ENCODE measurements at regions not wholly inside any gene's neighbourhood (a gene's known extent, or its start where the extent isn't known, plus 50 kb on each side); places are given as distances from the start of the nearest gene placed in this dataset.
"Not testable (repeated sequence)": the region's sequence is repeated elsewhere in the genome, so short reads cannot be mapped to it uniquely, and the experiment has no call there.

DNA sequence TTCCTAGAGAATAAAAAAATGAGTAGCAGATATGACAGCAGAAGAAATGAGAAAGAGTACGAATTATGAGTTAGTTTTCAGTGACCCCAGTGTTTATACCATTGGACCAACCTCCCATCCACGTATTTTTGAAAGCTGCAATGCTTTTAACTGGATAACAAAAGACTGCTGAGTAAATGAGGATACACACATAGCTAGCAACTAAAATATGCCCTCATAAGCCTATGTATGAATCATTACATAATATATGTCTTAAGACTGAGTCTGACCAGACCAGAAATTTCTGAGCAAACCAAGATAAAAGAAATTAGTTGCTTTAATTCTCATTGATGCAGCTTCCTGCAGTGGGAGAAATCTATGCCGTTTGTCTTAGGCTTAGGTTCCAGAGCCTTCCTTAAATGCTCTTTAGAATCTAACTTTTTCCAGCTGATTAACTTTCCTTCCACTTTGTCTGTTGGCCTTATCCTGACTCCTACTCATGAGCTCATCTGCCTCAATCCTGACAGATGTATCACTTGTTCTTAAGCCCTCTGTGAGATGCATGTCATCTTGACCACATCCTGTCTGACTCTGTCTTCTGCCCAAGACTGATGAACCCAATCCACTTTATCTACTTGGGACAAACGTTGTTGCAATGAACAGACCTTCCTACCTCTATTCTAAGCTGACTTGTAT, 301.4 kb upstream of the AADAT start:
- DNase-seq = no peak

DNA sequence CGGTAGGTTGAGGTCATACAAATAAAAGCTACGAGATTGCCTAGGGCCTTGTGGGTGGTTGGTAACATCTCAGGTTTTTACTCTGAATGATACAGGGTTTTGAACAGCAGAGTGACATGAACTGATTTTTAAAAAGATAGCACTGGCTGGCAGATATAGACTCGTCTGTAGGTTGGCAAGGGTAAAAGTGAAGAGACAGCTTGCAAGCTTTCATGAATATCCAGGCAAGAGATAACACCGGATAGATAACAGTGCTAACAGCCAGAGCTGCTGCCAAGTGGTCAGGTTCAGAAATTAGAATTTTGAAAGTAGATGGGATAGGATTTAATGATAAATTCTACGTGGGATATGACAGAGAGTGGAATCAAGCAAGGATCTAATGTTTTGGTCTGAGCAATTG, 299.7 kb upstream of the AADAT start:
- no peak for DNase-seq

DNA sequence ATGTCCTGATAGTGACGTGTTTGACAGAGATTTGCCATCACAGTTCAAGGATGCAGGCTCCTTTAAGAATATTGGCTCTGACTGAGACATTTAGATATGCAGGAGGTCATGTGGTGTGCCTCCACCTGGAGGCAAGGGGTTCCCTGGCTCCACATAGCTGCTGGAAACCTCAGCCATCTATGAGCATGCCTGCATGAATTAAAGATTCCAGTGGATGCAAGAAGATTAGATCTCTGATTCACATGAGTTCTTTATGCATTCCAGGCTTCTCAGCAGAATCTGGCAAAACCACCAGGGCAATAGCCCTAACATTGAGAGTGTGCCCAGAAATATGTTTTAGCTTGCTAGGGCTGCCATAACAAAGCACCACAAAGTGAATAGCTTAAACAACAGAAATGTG, 298.5 kb upstream of the AADAT start:
- DNase-seq = no peak

DNA sequence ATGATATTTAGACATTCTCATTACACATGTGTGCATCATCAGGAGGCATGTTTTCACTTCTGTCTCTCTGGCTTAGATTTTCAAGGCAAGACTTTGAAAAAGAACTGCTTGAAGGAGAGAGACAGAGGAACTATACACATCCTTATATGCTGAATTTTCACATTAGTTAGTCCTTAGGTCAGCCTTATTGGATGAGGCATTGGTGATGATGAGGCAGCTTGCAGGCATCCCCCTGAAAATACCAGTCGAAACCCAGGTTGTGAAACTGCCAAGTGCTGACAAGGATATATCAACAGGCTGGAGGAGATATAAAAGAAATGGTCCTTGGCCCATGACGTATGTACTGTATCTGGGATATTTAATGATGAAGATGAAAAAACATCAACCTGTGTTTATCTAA, 297.2 kb upstream of the AADAT start:
- no peak for DNase-seq

DNA sequence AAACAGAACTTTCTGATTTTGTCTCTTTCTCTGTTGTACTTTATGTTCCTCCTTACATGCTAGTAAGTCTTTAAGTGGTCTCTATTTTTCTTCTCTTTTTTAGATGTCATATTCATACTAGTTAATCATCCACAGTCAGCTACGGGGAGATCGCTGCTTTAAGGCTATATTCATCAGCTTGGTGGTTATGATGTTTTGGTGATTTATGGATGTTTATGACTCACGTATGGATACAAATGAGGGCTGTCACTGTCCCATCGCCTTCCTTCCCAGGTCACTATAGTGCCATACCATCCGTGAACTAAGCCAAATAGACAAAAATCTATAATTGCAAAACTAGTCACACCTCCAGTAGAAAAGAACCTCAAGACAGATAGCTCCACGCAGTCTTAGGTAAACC, 296.8 kb upstream of the AADAT start:
- DNase-seq = no peak

DNA sequence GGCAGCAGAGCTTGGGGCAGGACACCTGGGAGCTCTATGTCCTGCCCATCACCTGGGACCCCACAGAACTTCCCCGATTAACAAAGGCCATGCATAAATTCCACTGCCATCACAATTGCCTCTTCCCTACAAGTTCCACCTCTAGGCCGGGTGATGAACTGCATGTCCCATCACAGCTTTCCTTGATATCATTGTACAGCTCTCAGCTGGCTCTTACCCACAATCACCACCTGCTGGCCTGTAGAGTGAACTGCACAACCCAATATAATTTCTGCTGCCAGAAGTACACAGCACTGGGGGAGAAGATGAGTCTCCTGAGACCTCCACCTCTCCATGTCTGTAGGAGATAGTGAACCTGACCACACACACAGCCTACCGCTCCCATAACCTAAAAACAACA, 285.0 kb upstream of the AADAT start:
- DNase-seq = no peak

DNA sequence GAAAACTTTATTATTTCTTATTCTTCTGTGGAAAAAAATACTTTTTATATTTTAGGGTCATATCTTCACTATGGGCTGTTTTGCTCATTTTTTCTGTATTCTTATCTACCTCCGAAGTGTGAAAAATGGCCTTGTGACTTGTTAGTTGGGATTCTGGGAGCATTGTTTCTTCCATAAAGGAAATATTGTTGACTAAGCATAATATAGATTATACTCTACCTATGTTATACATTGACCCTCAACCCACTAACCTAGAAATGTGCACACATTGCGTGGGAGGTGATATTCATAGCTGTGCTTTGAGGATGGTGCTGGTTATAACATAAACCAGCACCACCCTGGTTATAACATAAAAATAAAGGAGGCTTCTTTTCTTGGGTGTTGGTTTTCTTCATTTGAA, 259.2 kb upstream of the AADAT start:
- DNase-seq = no peak

DNA sequence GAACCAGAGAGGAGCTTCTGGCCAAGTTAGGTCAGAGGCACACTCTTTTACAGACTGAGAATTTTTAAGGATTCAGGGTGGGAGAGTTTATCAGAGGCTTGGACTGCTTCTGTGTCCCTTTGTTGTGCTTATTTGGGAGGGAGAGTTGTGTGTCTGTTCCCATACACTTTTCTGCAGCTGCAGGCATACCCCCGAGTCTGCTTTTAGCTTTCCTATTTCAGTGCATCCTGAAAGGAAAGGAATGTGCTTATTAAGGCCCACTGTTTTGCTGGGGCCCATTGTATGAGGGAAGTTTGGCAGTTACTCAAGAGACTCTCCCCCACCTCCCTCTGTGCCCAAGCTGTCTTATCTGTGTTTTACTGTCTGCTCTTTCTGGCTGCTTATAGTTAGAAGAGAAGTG, 257.4 kb upstream of the AADAT start:
- not testable (repeated sequence) for DNase-seq

DNA sequence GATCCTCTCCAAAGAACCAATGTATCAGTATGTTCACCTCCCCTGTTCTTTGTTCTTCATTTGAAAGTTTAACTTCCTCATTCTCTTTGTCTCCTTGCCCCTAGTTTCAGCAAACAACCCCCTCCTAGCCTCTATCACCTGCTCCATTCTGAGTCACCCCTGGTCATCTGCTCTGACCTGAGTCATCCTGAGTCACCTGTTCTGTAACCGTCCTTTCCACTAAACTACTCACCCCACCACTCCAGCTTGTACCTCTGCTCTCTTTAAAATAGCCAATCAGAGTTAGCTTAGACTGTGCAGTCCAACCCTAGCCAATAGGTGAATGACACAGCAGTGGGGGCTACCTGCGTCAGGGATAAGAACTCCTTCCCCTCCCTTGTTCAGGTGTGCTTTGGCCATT, 249.8 kb upstream of the AADAT start:
- DNase-seq = no peak

DNA sequence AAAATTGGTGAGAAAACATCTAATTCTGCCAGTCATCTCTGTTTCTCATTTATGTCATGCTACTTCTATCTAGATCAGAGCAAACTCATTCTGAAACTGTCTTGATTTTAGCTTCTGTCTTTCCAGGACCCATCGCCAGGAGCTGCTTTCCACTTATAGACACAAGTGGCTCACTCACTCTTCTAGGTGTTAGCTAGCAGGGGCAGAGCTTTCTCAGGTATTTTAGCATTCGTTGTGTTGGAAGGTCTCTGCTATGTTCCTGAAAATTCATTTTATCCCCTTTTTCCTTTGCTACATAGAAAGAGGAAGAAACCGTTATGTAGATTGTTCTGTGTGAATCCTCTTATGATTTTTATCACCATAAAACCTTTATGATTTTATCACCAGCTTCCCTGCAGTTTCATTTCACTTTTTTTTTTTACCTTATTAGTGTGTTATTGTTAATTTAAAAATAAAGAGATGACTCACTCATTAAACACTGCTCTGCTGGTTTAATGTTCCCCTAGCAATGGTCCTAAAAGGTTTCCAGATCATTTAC, 246.6 kb upstream of the AADAT start:
- DNase-seq = no peak

DNA sequence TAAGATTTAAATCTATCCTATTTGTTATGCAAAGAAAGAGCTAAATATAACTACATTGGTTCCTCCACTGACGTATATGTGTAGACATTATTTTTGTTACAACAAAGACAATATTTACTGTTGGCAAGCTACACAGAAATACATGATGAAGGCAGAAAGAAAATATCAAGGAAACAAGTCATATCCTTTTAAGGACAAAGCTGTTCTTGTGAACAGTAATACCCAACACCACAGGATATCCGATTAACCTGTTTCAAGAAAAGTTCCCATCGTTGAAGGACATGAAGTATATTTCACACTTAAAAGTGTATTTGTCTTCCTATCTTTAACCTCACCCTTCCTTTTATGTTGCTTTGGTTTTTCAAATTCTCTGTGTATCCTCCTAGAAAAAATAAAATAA, 235.8 kb upstream of the AADAT start:
- DNase-seq = no peak

DNA sequence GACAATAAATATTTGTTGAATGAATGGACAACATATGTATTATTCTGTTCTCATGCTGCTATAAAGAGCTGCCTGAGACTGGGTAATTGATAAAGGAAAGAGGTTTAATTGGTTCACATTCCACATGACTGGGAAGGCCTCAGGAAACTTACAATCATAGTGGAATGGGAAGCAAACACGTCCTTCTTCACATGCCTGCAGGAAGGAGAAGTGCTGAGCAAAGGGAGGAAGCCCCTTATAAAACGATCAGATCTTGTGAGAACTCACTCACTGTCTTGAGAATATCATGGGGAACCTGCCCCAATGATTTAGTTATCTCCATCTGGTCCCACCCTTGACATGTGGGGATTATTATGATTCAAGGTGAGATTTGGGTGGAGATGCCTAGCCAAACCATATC, 233.9 kb upstream of the AADAT start:
- DNase-seq = no peak

DNA sequence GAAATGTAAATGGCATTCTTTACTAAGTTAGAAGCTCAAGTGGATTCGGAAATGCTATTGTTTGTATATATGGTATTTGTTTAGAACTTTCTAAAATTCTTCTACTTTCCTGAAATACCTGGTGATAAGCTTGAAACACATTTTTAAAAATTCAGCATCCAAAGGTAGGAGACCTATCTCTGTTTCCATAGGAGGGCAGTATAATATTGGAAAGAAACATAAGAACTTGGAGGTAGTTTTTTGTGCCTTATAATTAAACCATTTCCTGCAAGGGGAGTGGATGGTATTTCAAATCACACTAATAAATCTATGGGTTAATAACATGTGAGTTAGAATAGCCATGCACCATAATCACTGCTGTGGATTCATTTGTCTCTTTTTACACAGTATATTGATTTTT, 217.4 kb upstream of the AADAT start:
- DNase-seq = no peak

DNA sequence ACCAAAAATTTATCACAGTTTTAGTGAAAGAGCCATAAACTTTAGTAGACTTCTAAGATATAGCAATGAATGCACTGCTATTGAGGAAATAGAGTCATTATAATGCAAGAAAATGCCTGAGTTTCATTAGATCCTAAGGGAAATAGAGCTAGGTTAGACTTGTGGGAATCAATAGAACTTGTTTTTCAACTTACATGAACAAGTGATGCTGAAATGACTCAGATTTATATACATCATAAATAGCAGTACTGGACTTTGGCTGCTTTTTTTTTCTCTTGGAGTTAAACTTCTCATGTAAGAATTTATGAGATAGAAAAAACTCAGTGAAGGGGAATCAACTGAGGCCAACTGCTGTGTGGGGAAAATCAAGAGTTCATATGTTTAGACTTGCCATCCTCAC, 216.5 kb upstream of the AADAT start:
- no peak for DNase-seq

DNA sequence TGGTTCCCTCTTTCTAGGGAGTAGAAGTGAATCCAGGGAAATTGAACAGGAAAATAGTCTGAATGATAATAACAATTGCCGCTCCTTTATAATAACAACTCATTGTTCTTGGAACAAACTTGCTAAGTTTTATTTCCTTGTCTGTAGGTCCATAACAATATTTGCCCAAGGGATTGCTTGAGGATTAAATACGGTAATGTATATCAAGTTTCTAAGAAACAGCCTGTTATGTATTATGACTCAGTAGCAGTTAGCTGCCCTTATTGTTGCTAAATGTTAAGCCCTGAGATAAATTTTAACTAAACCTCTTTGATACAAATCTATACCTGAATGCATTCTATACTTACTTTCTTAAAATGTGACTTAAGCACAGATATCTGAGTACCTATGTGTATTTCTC, 215.9 kb upstream of the AADAT start:
- no peak for DNase-seq

DNA sequence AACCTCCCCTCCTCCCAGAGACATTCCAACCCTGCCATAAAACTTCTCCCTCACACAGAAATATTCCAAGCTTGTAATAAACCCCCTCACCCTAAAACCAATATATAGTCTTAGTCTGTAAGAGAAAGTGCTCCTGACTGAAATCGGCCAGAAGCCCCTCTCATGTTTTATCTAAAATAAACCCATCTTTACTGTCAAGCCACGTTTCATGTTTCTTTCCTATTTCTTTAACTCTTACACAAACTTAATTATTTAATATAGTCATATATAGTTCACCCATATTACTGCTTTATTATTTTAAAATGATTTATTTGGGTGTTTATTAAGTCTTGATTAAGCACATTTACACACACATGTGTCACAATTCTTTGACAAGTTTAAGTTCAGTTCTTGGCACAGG, 191.3 kb upstream of the AADAT start:
- no peak for DNase-seq

DNA sequence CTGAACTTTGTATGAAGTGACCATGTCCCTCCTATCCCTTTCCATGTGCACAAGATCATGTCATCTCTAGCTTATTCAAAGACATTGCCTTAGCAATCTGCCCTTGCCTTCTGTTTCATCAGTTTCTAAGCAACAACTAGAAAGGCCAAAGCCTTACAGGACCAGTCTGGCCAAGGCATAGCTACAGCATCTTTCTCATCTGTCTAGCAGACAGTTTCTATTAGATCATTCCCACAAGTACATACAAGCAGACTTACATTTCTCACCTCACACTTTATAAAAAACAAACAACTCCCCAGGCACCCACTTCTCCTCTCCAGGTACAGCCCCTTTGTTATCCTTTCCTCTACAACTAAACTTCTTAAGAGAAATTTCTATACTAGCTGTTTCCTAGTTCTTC, 188.7 kb upstream of the AADAT start:
- no peak for DNase-seq

DNA sequence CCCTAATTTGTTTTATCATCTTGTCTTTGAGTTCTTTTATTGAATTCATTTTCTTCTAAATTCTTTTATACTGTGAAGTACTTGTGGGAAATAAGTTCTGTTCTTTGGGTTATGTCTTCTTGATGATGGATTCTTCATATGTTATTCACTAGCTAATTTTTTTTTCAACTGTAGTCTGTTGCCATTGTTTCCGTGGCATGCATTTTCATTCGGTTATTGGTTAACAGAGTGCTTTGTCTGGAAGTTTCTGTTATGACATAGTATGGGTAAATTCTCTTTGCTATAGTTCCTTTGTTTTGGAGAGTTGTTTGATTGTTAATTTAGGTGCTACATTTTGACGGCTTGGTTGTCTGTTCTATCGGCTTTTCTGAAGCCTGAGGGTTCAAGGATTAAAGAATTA, 184.9 kb upstream of the AADAT start:
- no peak for DNase-seq

DNA sequence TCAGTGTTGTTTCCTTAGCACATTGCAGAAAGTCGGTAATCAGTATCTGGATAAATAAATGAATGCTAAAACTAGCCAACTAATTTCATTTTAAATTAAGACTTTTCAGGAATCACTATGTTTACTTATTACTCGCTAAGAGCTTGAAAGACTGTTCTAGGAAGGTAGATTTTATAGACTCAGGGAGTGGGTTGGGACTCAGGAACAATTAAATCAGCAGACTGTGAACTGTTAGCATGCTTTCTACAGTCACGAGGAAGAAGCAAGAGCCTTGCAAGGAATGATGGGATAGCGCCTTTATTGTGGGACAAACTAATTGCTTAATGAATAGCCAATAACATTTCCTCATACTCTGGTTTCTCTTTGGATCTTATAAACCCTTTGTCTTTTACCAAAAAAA, 183.2 kb upstream of the AADAT start:
- DNase-seq = no peak

DNA sequence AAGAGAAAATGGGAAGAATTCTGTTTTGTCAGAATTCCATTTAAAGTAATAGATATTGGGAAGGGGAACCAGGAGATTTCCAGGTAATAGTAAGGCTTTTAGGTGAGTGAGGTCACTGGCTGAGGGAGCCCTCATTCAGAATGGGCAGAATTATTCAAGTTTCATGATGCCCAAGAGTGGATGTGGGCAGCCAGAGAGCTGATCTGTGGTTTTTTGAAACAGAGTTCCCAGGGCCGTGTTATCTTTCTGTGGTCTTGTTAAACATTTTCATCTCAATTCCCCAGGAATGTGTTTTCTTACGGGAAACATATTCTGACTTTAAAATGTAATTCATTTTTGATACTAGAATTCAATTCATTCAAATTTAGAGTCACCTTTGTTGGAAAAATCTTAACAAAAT, 182.0 kb upstream of the AADAT start:
- no peak for DNase-seq

DNA sequence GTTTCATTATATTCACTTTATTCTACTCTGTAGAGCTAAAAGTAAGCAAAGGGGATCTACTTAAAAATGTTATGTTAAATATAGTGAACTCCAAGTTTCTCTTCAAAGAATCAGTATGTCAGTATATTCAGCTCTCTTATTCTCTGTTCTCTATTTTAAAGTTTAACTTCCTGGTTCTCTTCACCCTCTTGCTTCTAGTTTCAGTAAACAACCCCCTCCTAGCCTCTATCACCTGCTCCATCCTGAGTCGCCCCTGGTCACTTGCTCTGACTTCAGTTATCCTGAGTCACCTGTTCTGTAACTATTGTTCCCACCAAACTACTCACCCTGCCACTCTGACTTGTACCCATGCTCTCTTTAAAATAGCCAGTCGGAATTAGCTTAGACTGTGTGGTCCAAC, 180.9 kb upstream of the AADAT start:
- DNase-seq = no peak

DNA sequence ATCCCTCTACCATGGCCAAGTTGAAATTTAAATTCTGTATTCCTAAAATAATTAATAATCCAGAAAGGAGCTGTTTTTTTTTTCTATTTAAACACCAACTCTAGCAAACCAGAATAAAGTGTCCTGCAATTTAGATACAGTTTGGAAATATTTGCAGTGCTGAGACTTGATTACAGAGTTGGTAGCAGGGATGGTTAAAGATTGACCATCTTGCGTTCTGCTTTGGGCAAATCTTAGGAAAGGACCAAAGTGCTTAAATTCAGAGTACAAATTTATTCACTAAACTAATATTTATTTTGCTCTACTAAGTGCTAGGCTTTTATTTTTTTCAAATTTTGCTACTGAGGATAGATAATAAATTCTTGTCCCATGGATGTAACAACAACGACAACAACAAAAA, 180.2 kb upstream of the AADAT start:
- DNase-seq = no peak

DNA sequence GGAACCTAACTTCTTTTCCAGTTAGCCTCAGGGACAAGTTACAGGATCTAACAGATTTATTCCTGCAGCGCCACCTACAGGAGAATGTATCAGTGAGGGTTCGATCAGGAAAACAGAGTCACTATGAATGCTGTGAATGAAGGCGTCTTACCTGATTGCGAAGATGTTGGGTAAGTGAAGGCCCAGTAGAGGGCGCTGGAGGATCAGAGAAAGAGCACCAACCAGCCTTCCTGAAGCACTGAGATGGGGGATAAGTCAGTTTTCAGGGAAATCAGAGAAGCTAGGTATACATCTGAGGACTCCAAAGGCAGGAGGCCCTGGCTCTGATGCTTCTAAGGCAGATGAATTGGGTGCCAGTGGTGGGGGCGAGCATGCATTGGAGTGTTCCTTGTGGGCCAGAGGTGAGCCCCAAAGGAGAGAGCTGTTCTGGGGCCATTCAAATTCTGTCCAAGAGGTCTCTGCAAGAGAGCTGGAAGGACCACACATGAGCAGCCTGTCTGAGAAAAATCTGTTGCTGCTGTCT, 169.9 kb upstream of the AADAT start:
- DNase-seq = peak; percentile 15

DNA sequence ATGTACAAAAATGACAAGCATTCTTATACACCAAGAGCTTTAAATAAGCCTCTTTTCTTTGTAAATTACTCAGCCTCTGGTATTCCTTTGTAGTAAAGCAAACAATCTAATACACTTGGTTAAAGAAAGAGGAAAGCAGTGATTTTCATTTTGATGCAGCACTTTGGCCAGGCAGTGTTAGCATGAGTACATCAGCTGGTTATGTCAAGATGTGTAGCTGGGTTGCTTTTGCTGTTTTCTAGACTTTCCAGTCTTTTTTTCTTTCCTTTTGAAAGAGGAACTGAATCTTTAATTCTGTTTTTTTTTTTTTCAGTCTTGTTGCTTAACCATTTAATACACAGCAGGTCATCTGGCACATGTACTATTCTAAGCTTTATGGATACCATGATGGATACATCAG, 167.1 kb upstream of the AADAT start:
- no peak for DNase-seq

DNA sequence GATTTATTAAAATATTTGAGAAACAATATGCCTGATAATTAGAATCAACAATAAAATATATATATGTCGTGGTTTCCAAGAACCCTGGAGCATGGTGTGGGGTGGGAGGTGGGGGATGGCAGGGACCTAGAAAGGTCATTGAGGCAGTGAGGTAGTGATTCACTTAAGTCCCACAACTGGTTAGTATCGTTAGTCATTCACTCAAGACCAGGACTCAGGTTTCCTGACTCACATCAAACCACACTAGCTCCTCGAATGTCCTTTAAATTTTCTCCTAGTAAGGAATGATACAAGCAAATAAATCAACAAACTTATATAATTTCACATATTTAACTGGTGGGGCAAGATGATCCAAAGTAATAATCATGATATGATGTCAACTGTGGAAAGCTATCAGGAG, 158.8 kb upstream of the AADAT start:
- DNase-seq = no peak

Data from DMS79 treated with DMSO at 0.1 percent for 48 hours (cell line).